ENCODE measurements at regions not wholly inside any gene's neighbourhood (a gene's known extent, or its start where the extent isn't known, plus 50 kb on each side); places are given as distances from the start of the nearest gene placed in this dataset.

DNA sequence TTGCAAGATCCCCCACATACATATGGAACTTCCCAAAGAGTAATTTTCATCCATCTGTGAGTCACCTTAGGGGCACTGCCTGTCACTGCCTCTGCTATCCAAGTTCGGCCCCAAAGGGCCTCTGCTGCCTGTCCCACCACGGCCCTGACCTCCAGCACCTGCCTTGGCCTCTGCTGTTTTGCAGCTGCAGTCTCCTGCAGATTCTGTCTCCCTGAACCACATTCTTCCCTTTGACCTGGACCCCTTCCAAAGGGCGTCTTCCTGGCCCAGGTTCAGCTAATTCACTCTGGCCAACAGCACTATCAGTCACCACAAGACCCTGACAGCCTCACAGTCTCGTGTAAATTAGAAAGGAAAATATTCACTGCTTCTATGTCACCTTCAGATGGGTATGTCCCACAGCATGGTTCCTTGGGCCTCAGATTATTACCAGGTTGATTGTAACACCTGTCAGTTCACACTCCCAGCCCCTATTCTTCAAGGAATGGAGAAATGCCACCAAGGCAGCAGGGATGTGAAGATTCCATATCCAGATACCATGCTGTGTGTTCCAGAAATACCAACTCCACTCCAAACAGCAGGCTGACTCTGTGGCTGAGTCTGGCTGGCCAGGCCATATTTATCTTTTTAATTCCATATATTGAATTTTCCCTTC is 479.3 kb downstream of the ARHGEF28 start:
- no peak overlapping the region for H3K4me3 Mint-ChIP-seq
- intact Hi-C loops (cut with micrococcal nuclease): no loop called here
- no peaks in the 10 kb centered on the region for H3K36me3 Mint-ChIP-seq (ENCODE audit: low read depth)
- H3K27me3 Mint-ChIP-seq: peaks cover 7% of the 10 kb centered on the region
- H3K4me1 Mint-ChIP-seq: no peaks in the 10 kb centered on the region
- TF ChIP-seq, protein P1, sequence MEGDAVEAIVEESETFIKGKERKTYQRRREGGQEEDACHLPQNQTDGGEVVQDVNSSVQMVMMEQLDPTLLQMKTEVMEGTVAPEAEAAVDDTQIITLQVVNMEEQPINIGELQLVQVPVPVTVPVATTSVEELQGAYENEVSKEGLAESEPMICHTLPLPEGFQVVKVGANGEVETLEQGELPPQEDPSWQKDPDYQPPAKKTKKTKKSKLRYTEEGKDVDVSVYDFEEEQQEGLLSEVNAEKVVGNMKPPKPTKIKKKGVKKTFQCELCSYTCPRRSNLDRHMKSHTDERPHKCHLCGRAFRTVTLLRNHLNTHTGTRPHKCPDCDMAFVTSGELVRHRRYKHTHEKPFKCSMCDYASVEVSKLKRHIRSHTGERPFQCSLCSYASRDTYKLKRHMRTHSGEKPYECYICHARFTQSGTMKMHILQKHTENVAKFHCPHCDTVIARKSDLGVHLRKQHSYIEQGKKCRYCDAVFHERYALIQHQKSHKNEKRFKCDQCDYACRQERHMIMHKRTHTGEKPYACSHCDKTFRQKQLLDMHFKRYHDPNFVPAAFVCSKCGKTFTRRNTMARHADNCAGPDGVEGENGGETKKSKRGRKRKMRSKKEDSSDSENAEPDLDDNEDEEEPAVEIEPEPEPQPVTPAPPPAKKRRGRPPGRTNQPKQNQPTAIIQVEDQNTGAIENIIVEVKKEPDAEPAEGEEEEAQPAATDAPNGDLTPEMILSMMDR (IDR thresholded peaks at IDR 0.05): no peak
- no peak for DNase-seq
- POLR2A ChIA-PET: no interaction called here
- CTCF ChIA-PET: no interaction called here
- H3K9me3 Mint-ChIP-seq: peaks cover 2% of the 10 kb centered on the region
- ATAC-seq (ENCODE audit: low read depth): no peak
- H3K27ac Mint-ChIP-seq: no peak overlapping the region

DNA sequence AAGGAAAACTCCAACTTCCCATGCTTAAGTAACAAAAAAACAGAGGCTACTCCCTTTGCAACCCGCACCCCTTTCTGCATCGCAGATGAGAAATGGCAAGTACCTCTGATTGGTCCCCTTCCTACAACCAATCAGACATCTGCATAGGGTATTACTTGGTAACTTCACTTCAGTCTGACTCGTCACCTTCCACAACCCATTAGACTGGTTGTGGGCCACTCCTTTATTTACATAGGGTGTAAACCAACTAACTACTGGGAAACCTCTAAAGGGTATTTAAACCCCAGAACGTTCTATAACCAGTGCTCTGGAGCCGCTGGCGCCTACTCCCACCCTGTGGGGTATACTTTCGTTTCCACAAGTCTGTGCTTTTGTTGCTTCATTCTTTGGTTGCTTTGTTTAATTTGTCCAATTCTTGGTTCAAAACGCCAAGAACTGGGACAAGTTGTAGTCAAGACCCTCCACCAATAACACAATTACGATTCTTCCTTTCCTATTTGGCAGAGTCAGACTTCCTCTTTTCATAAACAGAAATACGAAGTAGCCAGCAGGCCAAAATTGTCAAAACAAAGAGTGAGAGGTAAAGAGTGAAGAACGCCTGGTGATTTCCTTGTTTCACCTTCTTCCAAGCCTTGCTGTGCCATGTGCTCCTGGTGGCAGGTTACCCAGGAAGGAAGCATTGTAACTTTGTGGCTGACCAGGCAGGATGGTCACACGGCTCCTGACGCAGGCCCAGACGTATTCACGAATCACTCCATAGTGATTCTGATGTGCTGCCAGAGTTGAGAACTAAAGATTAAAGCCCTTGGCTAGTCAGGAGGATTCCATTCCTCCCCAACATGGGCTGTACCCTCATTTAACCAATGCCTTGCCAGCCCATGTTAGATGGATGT is 477.4 kb downstream of the ARHGEF28 start:
- no peak overlapping the region for H3K27ac Mint-ChIP-seq
- H3K9me3 Mint-ChIP-seq: peaks cover 2% of the 10 kb centered on the region
- intact Hi-C loops (cut with micrococcal nuclease): no loop called here
- H3K4me3 Mint-ChIP-seq: no peak overlapping the region
- TF ChIP-seq, protein P1 (IDR thresholded peaks at IDR 0.05): no peak
- ATAC-seq (ENCODE audit: low read depth) (no peak), DNase-seq (no peak)
- no peaks in the 10 kb centered on the region for H3K36me3 Mint-ChIP-seq (ENCODE audit: low read depth)
- peaks cover 3% of the 10 kb centered on the region for H3K27me3 Mint-ChIP-seq
- H3K4me1 Mint-ChIP-seq: no peaks in the 10 kb centered on the region
- POLR2A ChIA-PET: no interaction called here
- CTCF ChIA-PET: no interaction called here

DNA sequence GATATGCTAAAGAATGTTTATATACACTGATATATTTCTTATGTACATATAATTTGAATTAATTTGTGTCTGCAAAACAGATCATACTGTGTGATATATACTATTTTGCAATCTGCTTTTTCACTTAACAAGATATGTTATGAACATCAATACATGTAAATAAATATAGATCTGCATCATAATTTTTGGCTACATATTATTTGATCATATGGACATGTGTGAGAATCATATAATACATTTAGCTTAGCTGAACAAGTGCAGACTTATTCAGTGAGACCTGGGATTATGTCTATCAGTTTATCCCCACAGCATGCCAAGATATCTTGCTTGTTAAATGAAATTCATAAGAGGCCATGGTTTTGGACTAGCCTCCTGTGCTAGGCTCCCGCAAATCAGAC is 474.3 kb downstream of the ARHGEF28 start:
- intact Hi-C loops (cut with micrococcal nuclease): no loop called here
- Mint-ChIP-seq H3K27ac (no peak overlapping the region), H3K4me3 (no peak overlapping the region), H3K36me3 (ENCODE audit: low read depth) (no peaks in the 10 kb centered on the region), H3K9me3 (peaks cover 2% of the 10 kb centered on the region), H3K27me3 (peaks cover 3% of the 10 kb centered on the region), H3K4me1 (no peaks in the 10 kb centered on the region)
- POLR2A ChIA-PET: no interaction called here
- ATAC-seq (ENCODE audit: low read depth): no peak
- TF ChIP-seq, protein P1 (IDR thresholded peaks at IDR 0.05): no peak
- DNase-seq: no peak
- CTCF ChIA-PET: no interaction called here

DNA sequence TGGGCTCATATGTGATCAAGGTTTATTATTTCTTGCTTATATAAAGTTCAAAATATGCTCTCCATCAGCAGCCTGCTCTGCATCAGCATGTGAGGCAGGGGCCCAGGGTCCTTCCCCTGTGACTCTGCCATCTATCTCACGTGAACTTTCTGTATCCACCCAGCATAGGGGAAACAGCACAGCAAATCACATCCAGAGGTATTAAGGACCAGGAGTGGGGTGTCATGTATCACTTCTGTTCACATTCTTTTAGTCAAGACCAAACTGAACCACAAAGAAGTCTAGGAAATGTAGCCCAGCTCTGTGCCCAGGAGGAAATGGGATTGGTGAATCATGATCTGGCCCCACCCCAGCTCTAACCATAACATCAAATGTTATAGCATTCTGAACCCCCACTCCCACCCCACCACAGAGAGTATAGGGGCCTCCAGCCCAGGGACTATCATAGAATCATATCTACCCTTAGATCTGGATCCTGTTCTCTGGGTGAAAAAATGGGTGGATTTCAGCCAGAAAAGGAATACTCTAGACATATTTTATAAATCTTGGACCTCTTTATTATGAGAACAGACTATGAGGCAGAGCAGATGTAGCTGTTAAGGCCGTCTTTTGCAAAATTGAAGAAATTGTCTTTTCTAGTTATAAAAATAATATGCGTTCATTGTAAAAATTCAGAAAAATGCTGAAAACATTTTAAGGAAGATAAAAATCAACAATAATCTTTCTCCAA is 473.7 kb downstream of the ARHGEF28 start:
- no peak for DNase-seq
- no peak overlapping the region for H3K4me3 Mint-ChIP-seq
- POLR2A ChIA-PET: no interaction called here

More for the DNA sequence above, 473.7 kb downstream of the ARHGEF28 start:
- H3K36me3 Mint-ChIP-seq (ENCODE audit: low read depth): no peaks in the 10 kb centered on the region
- ATAC-seq (ENCODE audit: low read depth): no peak
- peaks cover 2% of the 10 kb centered on the region for H3K9me3 Mint-ChIP-seq
- no peaks in the 10 kb centered on the region for H3K27me3 Mint-ChIP-seq
- intact Hi-C loops (cut with micrococcal nuclease): no loop called here
- CTCF ChIA-PET: no interaction called here
- TF ChIP-seq, protein P1 (IDR thresholded peaks at IDR 0.05): no peak
- H3K4me1 Mint-ChIP-seq: no peaks in the 10 kb centered on the region
- no peak overlapping the region for H3K27ac Mint-ChIP-seq

All from activated B cell treated with CpG ODN at 0.5 μM for 24 hours (primary cell).